ENCODE measurements at regions not wholly inside any gene's neighbourhood (a gene's known extent, or its start where the extent isn't known, plus 50 kb on each side); places are given as distances from the start of the nearest gene placed in this dataset.

- H3F3A ChIP-seq (ENCODE audit: insufficient read depth): no peaks in the 10 kb centered on the region
- H3K27ac ChIP-seq: no peak overlapping the region
- no peaks in the 10 kb centered on the region for H4K20me1 ChIP-seq (ENCODE audit: insufficient read depth)
- H3K4me1 ChIP-seq (ENCODE audit: insufficient read depth): no peaks in the 10 kb centered on the region
- DNase-seq: no peak
- no peaks in the 10 kb centered on the region for H3K79me2 ChIP-seq (ENCODE audit: insufficient read depth)
- no peaks in the 10 kb centered on the region for H3K9me3 ChIP-seq (ENCODE audit: low read depth)
- no peaks in the 10 kb centered on the region for H3K27me3 ChIP-seq (replicated peaks; ENCODE audit: insufficient read depth)
- no peaks in the 10 kb centered on the region for H3K9me2 ChIP-seq (ENCODE audit: insufficient read depth)
- in situ Hi-C loops (cut with MboI): no loop called here
- H3K4me3 ChIP-seq: no peak overlapping the region
- 21 to 23% methylated on average over 2 of the region's 2 CpGs for WGBS, 2 experiments (ENCODE audit: low coverage in 1 of 2, low lambda C conversion rate in 2 of 2, missing lambda C conversion rate in 2 of 2)
- no peaks in the 10 kb centered on the region for H3K36me3 ChIP-seq (ENCODE audit: low read depth)
- no peak overlapping the region for H3K4me2 ChIP-seq (ENCODE audit: unreplicated experiment)
- H3K9ac ChIP-seq: no peak overlapping the region
- no peak overlapping the region for H2AFZ ChIP-seq
- TF ChIP-seq EZH2phosphoT487 (IDR thresholded peaks at IDR 0.05; ENCODE audit: insufficient read depth, low read depth) (no peak), EZH2 (IDR thresholded peaks at IDR 0.05; ENCODE audit: insufficient read depth, poor library complexity, severe bottlenecking) (no peak)
Observed at GRCh38 chr3:78414261-78414660, 1353.5 kb downstream of the ROBO1 start.

GRCh38 chr3:78420611-78421010 lies 1347.2 kb downstream of the ROBO1 start:
- DNase-seq: no peak
- Histone ChIP-seq H3K4me1 (ENCODE audit: insufficient read depth) (no peaks in the 10 kb centered on the region), H2AFZ (no peak overlapping the region), H3K4me3 (no peak overlapping the region), H3K9ac (no peak overlapping the region), H3F3A (ENCODE audit: insufficient read depth) (no peaks in the 10 kb centered on the region), H3K79me2 (ENCODE audit: insufficient read depth) (no peaks in the 10 kb centered on the region), H4K20me1 (ENCODE audit: insufficient read depth) (no peaks in the 10 kb centered on the region), H3K9me2 (ENCODE audit: insufficient read depth) (no peaks in the 10 kb centered on the region), H3K36me3 (ENCODE audit: low read depth) (no peaks in the 10 kb centered on the region), H3K9me3 (ENCODE audit: low read depth) (no peaks in the 10 kb centered on the region), H3K27ac (no peak overlapping the region), H3K27me3 (replicated peaks; ENCODE audit: insufficient read depth) (no peaks in the 10 kb centered on the region), H3K4me2 (ENCODE audit: unreplicated experiment) (no peak overlapping the region)
- TF ChIP-seq EZH2 (IDR thresholded peaks at IDR 0.05; ENCODE audit: insufficient read depth, poor library complexity, severe bottlenecking): no peak
- TF ChIP-seq EZH2phosphoT487 (IDR thresholded peaks at IDR 0.05; ENCODE audit: insufficient read depth, low read depth): no peak
- in situ Hi-C loops (cut with MboI): no loop called here

- 26 to 30% methylated on average over 7 of the region's 7 CpGs for WGBS, 2 experiments (ENCODE audit: low coverage in 1 of 2, low lambda C conversion rate in 2 of 2, missing lambda C conversion rate in 2 of 2)
- in situ Hi-C loops (cut with MboI): no loop called here
- DNase-seq: no peak
Observed at GRCh38 chr3:78421247-78421966, 1346.4 kb downstream of the ROBO1 start.

GRCh38 chr3:78424656-78425055 lies 1343.1 kb downstream of the ROBO1 start:
- Histone ChIP-seq H3K27ac (no peak overlapping the region), H3K9me2 (ENCODE audit: insufficient read depth) (no peaks in the 10 kb centered on the region), H3K36me3 (ENCODE audit: low read depth) (no peaks in the 10 kb centered on the region), H3K9me3 (ENCODE audit: low read depth) (no peaks in the 10 kb centered on the region), H3K79me2 (ENCODE audit: insufficient read depth) (no peaks in the 10 kb centered on the region), H3K4me3 (no peak overlapping the region), H3K9ac (no peak overlapping the region), H3K4me1 (ENCODE audit: insufficient read depth) (no peaks in the 10 kb centered on the region), H4K20me1 (ENCODE audit: insufficient read depth) (no peaks in the 10 kb centered on the region), H3K27me3 (replicated peaks; ENCODE audit: insufficient read depth) (no peaks in the 10 kb centered on the region), H3F3A (ENCODE audit: insufficient read depth) (no peaks in the 10 kb centered on the region), H2AFZ (no peak overlapping the region), H3K4me2 (ENCODE audit: unreplicated experiment) (no peak overlapping the region)
- in situ Hi-C loops (cut with MboI): no loop called here
- no peak for TF ChIP-seq EZH2phosphoT487 (IDR thresholded peaks at IDR 0.05; ENCODE audit: insufficient read depth, low read depth)
- TF ChIP-seq EZH2 (IDR thresholded peaks at IDR 0.05; ENCODE audit: insufficient read depth, poor library complexity, severe bottlenecking): no peak
- WGBS, 2 experiments (ENCODE audit: low coverage in 1 of 2, low lambda C conversion rate in 2 of 2, missing lambda C conversion rate in 2 of 2): 0 to 6% methylated on average over 1 of the region's 1 CpG
- no peak for DNase-seq

More at GRCh38 chr3:78421247-78421966, 1346.4 kb downstream of the ROBO1 start:
- H3K4me3 ChIP-seq: no peak overlapping the region
- no peak overlapping the region for H2AFZ ChIP-seq
- no peaks in the 10 kb centered on the region for H3K9me3 ChIP-seq (ENCODE audit: low read depth)
- no peaks in the 10 kb centered on the region for H3F3A ChIP-seq (ENCODE audit: insufficient read depth)
- no peaks in the 10 kb centered on the region for H3K27me3 ChIP-seq (replicated peaks; ENCODE audit: insufficient read depth)
- H3K27ac ChIP-seq: no peak overlapping the region
- no peaks in the 10 kb centered on the region for H3K79me2 ChIP-seq (ENCODE audit: insufficient read depth)
- H3K36me3 ChIP-seq (ENCODE audit: low read depth): no peaks in the 10 kb centered on the region
- H3K9me2 ChIP-seq (ENCODE audit: insufficient read depth): no peaks in the 10 kb centered on the region
- no peak overlapping the region for H3K4me2 ChIP-seq (ENCODE audit: unreplicated experiment)
- H4K20me1 ChIP-seq (ENCODE audit: insufficient read depth): no peaks in the 10 kb centered on the region
- H3K9ac ChIP-seq: no peak overlapping the region
- no peak for TF ChIP-seq EZH2 (IDR thresholded peaks at IDR 0.05; ENCODE audit: insufficient read depth, poor library complexity, severe bottlenecking)
- no peak for TF ChIP-seq EZH2phosphoT487 (IDR thresholded peaks at IDR 0.05; ENCODE audit: insufficient read depth, low read depth)
- no peaks in the 10 kb centered on the region for H3K4me1 ChIP-seq (ENCODE audit: insufficient read depth)

GRCh38 chr3:78426454-78426853 lies 1341.3 kb downstream of the ROBO1 start:
- Histone ChIP-seq H3K79me2 (ENCODE audit: insufficient read depth) (no peaks in the 10 kb centered on the region), H3K9me3 (ENCODE audit: low read depth) (no peaks in the 10 kb centered on the region), H3F3A (ENCODE audit: insufficient read depth) (no peaks in the 10 kb centered on the region), H3K36me3 (ENCODE audit: low read depth) (no peaks in the 10 kb centered on the region), H3K27ac (no peak overlapping the region), H3K4me2 (ENCODE audit: unreplicated experiment) (no peak overlapping the region), H3K9me2 (ENCODE audit: insufficient read depth) (no peaks in the 10 kb centered on the region), H3K4me3 (no peak overlapping the region), H2AFZ (no peak overlapping the region), H3K9ac (no peak overlapping the region), H3K4me1 (ENCODE audit: insufficient read depth) (no peaks in the 10 kb centered on the region), H3K27me3 (replicated peaks; ENCODE audit: insufficient read depth) (no peaks in the 10 kb centered on the region), H4K20me1 (ENCODE audit: insufficient read depth) (no peaks in the 10 kb centered on the region)
- no peak for TF ChIP-seq EZH2phosphoT487 (IDR thresholded peaks at IDR 0.05; ENCODE audit: insufficient read depth, low read depth)
- no peak for TF ChIP-seq EZH2 (IDR thresholded peaks at IDR 0.05; ENCODE audit: insufficient read depth, poor library complexity, severe bottlenecking)
- no peak for DNase-seq
- in situ Hi-C loops (cut with MboI): no loop called here
- WGBS, 2 experiments (ENCODE audit: low coverage in 1 of 2, low lambda C conversion rate in 2 of 2, missing lambda C conversion rate in 2 of 2): 15 to 19% methylated on average over 1 of the region's 1 CpG

Data from GM23248 (cell line).